GM19240 (cell line): ENCODE measurements at regions not wholly inside any gene's neighbourhood (a gene's known extent, or its start where the extent isn't known, plus 50 kb on each side); places are given as distances from the start of the nearest gene placed in this dataset.

Source experiments
- DNase-seq: peaks from one replicate; pipeline ENCODE4 v3.0.0; 2011; ENCODE audit warnings: low spot score; ENCODE audit not compliant: insufficient read length

- no peak for DNase-seq
Observed at GRCh38 chr2:140063356-140063755, 1283.2 kb upstream of the NXPH2 start.

GRCh38 chr2:140061240-140061639 is 1281.0 kb upstream of the NXPH2 start:
- DNase-seq = no peak

- DNase-seq = no peak
Observed at GRCh38 chr2:140057928-140058327, 1277.7 kb upstream of the NXPH2 start.

DNA sequence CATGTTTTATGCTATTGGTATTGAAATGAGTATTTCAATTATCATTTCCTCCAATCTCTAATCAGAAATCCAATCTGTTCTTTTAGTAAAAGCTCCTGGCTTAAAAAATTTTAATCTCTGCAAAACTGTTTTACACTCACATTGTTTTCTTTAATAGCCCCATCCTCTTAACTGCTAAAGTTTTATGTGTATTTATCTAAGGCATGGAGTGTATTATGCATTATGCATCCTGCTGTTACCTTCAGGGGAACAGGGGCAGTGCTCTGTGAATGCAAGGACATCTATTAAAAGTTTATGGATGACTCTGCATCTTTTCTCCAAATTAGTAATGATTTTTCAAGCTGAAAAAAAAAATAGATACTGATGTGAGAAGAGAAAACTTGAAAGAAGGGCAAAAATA is 1261.6 kb upstream of the NXPH2 start:
- no peak for DNase-seq

DNA sequence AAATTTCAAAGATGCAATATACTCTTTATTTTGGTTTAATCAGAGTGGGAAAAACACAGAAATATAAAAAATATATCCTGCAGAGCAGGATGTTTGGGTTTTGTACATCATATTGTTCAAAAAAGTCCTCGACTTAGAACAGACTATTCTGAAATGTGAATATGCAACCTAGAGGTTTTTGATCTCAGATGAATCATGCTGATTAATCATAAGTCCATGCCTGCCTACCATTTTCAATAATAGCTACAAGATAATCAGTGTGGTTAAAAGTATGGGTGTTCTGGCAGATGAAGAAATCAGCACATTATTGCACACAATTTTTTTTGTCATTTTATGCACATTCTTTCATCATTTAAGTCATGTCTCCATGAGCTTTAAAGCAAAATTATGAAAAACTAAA is 1261.0 kb upstream of the NXPH2 start:
- no peak for DNase-seq

- DNase-seq = no peak
Observed at GRCh38 chr2:140033638-140034037, 1253.4 kb upstream of the NXPH2 start.

DNA sequence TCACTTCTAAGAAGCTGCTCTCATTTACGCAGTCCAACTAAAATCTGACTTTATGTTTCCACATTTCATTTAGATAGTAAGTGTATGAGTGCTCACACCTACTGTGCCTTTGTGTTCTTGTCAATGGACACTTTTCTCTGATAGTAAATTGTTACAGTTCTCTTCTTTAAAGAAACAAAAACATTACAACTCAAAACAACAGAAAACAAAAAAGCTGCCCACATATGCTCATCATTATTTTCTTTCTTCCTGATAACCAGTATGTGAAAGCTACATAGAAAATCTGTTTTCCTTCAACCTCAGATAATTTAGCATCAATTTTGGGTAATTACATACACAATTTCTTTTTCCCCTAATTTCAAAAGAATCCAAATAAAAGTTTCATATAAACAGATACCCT is 1247.8 kb upstream of the NXPH2 start:
- DNase-seq = no peak

DNA sequence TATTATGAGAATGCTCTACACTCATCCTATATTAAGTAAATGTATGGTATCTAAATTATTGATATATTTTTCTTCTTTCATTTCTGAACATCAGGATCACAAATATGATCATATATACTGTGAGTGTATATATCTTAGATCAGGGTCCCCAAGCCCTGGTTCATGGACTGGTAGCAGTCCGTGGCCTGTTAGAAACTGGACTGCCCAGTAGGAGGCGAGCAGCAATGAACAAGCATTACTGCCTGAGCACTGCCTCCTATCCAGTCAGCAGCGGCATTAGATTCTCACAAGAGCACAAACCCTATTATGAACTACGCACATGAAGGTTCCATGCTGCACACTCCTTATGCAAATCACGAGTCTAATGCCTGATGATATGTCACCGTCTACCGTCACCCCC is 1247.1 kb upstream of the NXPH2 start:
- no peak for DNase-seq

GRCh38 chr2:140023291-140023690 is 1243.1 kb upstream of the NXPH2 start:
- no peak for DNase-seq

DNA sequence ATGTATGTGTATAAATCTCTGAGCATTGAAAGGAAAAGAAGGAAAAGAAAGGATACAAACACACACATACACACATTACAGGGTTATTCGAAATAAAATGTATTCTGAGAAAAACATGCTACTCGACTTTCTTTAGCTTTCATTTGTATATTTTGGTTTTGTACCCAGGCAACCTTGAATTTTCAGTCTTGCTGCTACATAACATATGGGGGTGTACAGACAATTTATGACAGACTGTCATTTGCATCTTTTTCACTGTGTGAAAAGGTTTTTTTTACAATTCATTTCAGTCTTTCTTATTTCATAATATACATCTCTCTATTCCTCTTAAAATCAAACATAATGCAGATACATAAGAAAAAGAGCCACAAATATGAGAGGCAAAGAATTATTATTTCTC is 1238.4 kb upstream of the NXPH2 start:
- no peak for DNase-seq

GRCh38 chr2:140014204-140014546 is 1234.0 kb upstream of the NXPH2 start:
- no peak for DNase-seq

GRCh38 chr2:140013545-140014203 is 1233.5 kb upstream of the NXPH2 start:
- no peak for DNase-seq

- DNase-seq = no peak
Observed at GRCh38 chr2:140011287-140011686, 1231.1 kb upstream of the NXPH2 start.

DNA sequence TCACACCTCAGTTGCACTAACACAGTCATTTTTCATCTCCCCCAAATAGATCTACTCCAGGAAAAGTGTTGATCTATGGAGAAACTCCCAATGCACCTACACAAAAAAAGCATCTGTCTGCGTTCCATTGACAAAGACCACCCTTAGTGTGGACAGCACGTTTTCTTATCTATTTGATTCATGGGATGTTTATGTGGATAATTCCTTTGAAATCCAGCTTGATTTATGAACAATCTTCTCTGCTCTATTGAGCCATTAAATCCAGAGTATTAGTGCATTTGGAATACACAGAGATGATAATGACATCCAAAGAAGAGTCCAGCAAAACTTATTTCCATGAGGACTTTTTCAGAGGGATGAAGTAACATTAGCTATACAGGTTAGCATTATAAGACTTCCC is 1221.9 kb upstream of the NXPH2 start:
- no peak for DNase-seq

DNA sequence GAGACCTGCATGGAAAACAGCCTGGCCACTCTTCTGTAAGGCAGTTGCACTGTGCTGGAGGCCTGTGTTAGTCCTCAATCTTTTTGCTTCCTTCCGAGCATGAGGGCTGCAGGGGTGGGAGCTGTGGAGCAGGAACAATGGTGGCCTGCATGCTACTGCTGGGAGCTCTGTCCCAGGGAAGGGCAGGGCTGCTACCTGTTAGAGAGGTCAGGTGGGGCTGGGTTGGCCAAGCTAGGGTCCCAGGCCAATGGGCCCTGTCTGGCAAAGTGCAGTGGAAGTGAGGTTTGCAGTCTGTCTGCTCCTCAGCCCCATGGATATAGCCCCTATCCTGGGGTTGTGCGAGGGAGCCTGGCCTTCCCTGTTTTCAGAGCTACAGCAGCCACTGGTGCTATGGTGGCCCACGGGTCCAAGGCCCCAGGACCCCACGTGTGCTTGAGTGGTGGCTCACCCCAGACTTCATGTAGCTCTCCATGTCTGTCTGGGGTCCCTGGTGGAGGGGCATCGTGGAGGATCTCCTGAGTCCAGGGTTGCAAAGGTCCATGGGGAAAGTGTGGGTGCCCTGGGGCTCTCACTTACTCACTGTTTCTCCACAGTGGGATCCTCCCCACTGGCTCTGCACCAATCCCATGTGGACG is 1212.6 kb upstream of the NXPH2 start:
- no peak for DNase-seq

- DNase-seq = no peak
Observed at GRCh38 chr2:139992078-139992477, 1211.9 kb upstream of the NXPH2 start.

DNA sequence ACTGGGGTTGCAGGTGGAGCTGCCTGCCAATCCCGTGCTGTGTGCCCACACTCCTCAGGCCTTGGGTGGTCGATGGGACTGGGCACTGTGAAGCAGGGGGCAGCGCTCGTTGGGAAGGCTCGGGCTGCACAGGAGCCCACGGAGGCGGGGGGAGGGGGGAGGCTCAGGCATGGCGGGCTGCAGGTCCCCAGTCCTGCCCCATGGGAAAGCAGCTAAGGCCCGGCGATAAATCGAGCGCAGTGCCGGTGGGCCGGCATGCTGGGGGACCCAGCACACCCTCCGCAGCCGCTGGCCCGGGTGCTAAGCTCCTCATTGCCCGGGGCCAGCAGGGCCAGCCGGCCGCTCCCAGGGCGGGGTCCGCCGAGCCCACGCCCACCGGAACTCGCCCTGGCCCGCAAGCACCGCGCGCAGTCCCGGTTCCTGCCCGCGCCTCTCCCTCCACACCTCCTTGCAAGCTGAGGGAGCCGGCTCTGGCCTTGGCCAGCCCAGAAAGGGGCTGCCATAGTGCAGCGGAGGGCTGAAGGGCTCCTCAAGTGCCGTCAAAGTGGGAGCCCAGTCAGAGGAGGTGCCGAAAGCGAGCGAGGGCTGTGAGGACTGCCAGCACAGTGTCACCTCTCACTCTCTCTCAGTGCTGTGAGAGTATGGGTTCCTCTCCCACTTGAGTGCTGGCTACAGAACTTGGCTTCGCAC is 1210.6 kb upstream of the NXPH2 start:
- no peak for DNase-seq

GRCh38 chr2:139969323-139969722 is 1189.1 kb upstream of the NXPH2 start:
- DNase-seq = no peak

- no peak for DNase-seq
Observed at GRCh38 chr2:139968588-139968987, 1188.4 kb upstream of the NXPH2 start.

DNA sequence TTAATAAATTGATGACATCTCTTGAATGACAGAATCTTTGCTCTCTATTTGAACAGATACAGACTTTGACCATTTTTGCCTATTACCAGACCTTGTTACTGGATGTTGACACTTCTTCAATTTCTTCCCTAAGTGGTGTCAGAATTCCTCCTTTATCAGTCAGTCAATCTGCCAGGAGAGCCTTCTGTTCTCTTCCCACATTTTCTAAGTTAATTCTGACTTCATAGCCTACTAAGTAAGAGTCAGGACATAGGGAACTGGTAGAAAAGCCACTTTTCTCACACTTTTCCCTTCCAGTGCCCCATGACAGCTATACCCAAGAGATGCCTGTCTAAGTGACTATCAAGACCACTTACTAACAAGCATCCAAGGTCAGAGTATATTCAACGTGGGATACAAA is 1187.5 kb upstream of the NXPH2 start:
- no peak for DNase-seq

DNA sequence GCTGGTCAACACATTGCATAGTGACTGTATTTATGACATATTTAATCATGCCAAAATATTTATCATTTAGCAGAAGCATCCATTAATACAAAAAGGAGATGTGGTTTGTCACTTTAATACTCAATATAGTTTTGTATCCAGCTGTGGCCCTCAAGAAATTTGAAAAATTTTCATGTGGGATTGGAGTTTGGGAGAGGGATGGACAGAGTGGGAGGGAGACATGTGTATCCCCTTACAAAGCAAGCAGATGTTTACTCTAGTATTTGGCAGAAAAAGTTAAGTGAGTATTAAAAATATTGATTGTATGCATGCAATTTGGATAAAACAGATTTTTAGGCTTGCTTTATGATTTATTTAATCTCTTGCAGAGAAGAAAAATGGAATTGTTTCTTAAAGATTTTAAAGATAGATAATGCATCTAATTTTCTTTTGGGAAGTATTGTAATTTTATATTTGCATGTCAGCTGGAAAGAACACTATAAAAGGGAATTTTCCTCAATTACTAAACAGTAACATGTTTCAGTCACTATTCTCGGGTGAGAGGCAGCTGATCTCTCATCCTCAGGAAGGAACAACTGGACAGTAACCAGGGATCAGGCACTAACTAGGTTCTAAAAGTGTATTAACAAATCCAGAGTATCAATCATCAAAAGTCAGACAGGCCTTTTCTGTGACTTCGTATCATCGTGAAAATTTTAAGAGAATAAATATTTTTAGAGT is 1184.7 kb upstream of the NXPH2 start:
- DNase-seq = no peak

DNA sequence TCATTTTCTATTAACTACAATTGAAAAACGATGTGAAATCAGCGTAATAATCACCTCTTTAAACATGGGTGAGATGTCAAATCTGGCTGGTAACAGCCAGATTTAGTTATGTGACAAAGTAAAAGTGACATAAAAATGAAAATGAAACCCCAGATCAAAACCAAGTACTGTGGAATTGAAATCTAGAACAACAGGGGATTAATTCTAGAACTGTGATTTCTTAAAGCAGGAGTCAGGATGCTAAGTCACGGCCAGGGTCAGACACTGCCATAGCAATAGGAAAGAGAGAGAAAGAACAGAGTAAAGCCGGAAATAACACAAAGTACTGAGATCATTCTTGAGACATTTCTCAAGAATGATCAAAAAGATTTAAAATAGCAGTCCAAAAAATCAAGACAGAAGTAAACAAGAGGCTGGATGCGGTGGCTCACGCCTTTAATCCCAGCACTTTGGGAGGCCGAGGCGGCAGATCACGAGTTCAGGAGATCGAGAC is 1183.7 kb upstream of the NXPH2 start:
- DNase-seq = no peak
